ENCODE measurements at regions not wholly inside any gene's neighbourhood (a gene's known extent, or its start where the extent isn't known, plus 50 kb on each side); places are given as distances from the start of the nearest gene placed in this dataset.

GRCh38 chr13:40456397-40456953 lies 210.0 kb downstream of the FOXO1 start:
- Mint-ChIP-seq H3K27me3 (ENCODE audit: unreplicated experiment) (no peaks in the 10 kb centered on the region), H3K27ac (ENCODE audit: unreplicated experiment) (no peak overlapping the region), H3K4me3 (ENCODE audit: unreplicated experiment) (no peak overlapping the region), H3K36me3 (ENCODE audit: unreplicated experiment) (no peaks in the 10 kb centered on the region), H3K9me3 (ENCODE audit: unreplicated experiment) (no peaks in the 10 kb centered on the region), H3K4me1 (ENCODE audit: unreplicated experiment) (peaks cover 10% of the 10 kb centered on the region)
- TF ChIP-seq CTCF (IDR thresholded peaks at IDR 0.05), result no peak
- no peak for DNase-seq (ENCODE audit: extremely low spot score, unreplicated experiment)

GRCh38 chr13:40456979-40457553 lies 209.4 kb downstream of the FOXO1 start:
- Mint-ChIP-seq H3K36me3 (ENCODE audit: unreplicated experiment) (no peaks in the 10 kb centered on the region), H3K4me1 (ENCODE audit: unreplicated experiment) (peaks cover 10% of the 10 kb centered on the region), H3K4me3 (ENCODE audit: unreplicated experiment) (no peak overlapping the region), H3K27ac (ENCODE audit: unreplicated experiment) (no peak overlapping the region), H3K9me3 (ENCODE audit: unreplicated experiment) (no peaks in the 10 kb centered on the region), H3K27me3 (ENCODE audit: unreplicated experiment) (no peaks in the 10 kb centered on the region)
- no peak for DNase-seq (ENCODE audit: extremely low spot score, unreplicated experiment)
- no peak for TF ChIP-seq CTCF (IDR thresholded peaks at IDR 0.05)

GRCh38 chr13:40457929-40458719 lies 208.3 kb downstream of the FOXO1 start:
- Mint-ChIP-seq H3K4me3 (ENCODE audit: unreplicated experiment) (no peak overlapping the region), H3K9me3 (ENCODE audit: unreplicated experiment) (no peaks in the 10 kb centered on the region), H3K27me3 (ENCODE audit: unreplicated experiment) (no peaks in the 10 kb centered on the region), H3K36me3 (ENCODE audit: unreplicated experiment) (no peaks in the 10 kb centered on the region), H3K4me1 (ENCODE audit: unreplicated experiment) (peaks cover 5% of the 10 kb centered on the region), H3K27ac (ENCODE audit: unreplicated experiment) (no peak overlapping the region)
- TF ChIP-seq CTCF (IDR thresholded peaks at IDR 0.05), result no peak
- no peak for DNase-seq (ENCODE audit: extremely low spot score, unreplicated experiment)

GRCh38 chr13:40458720-40458990 lies 207.8 kb downstream of the FOXO1 start:
- H3K4me3 Mint-ChIP-seq (ENCODE audit: unreplicated experiment), result no peak overlapping the region

More at GRCh38 chr13:40458720-40458990, 207.8 kb downstream of the FOXO1 start:
- no peaks in the 10 kb centered on the region for H3K36me3 Mint-ChIP-seq (ENCODE audit: unreplicated experiment)
- no peak for DNase-seq (ENCODE audit: extremely low spot score, unreplicated experiment)
- no peaks in the 10 kb centered on the region for H3K27me3 Mint-ChIP-seq (ENCODE audit: unreplicated experiment)
- no peaks in the 10 kb centered on the region for H3K9me3 Mint-ChIP-seq (ENCODE audit: unreplicated experiment)
- no peak overlapping the region for H3K27ac Mint-ChIP-seq (ENCODE audit: unreplicated experiment)
- H3K4me1 Mint-ChIP-seq (ENCODE audit: unreplicated experiment), result peaks cover under 1% of the 10 kb centered on the region
- TF ChIP-seq CTCF (IDR thresholded peaks at IDR 0.05), result no peak
